ENCODE measurements at regions not wholly inside any gene's neighbourhood (a gene's known extent, or its start where the extent isn't known, plus 50 kb on each side); places are given as distances from the start of the nearest gene placed in this dataset.

- no peak for TF ChIP-seq POLR2A (IDR thresholded peaks at IDR 0.05; ENCODE audit: low read depth, low read length)
- TF ChIP-seq CTCF (conservative IDR thresholded peaks at IDR 0.05; ENCODE audit: low read depth, low read length): no peak
- TF ChIP-seq RAD21 (IDR thresholded peaks at IDR 0.05; ENCODE audit: low read length): no peak
- TF ChIP-seq MAZ (IDR thresholded peaks at IDR 0.05; ENCODE audit: borderline replicate concordance, low read depth, low read length): peak; percentile 50; the same call in 1 of the 2 replicates
- peak; percentile 42; the same call in 1 of the 2 replicates for TF ChIP-seq FOS (IDR thresholded peaks at IDR 0.05; ENCODE audit: low read depth, low read length)
- TF ChIP-seq USF2 (IDR thresholded peaks at IDR 0.05; ENCODE audit: low read depth, low read length): no peak
- no peak for TF ChIP-seq MAFK (IDR thresholded peaks at IDR 0.05; ENCODE audit: low read depth, low read length)
- no peak for TF ChIP-seq CEBPB (IDR thresholded peaks at IDR 0.05; ENCODE audit: low read depth, low read length)
- TF ChIP-seq RCOR1 (IDR thresholded peaks at IDR 0.05; ENCODE audit: insufficient replicate concordance, low read length): no peak
- no peak for TF ChIP-seq BHLHE40 (IDR thresholded peaks at IDR 0.05; ENCODE audit: low read depth, low read length)
Observed at GRCh38 chr10:14383266-14383665, 52.5 kb upstream of the FRMD4A start.

Data from IMR-90 (cell line).